GOT3 (cell line): ENCODE measurements at regions not wholly inside any gene's neighbourhood (a gene's known extent, or its start where the extent isn't known, plus 50 kb on each side); places are given as distances from the start of the nearest gene placed in this dataset.

Experiments used
- DNase-seq: peaks from one replicate; lab custom pipeline; 2025; ENCODE audit warnings: mixed read lengths; lab: John Stamatoyannopoulos, UW

GRCh38 chr2:121075006-121075551 lies 209.9 kb downstream of the TFCP2L1 start:
- DNase-seq: peak; percentile 68

- DNase-seq: no peak
Observed at GRCh38 chr2:121075641-121076497, 209.1 kb downstream of the TFCP2L1 start.

GRCh38 chr2:121076498-121076820 lies 208.5 kb downstream of the TFCP2L1 start:
- no peak for DNase-seq

DNA sequence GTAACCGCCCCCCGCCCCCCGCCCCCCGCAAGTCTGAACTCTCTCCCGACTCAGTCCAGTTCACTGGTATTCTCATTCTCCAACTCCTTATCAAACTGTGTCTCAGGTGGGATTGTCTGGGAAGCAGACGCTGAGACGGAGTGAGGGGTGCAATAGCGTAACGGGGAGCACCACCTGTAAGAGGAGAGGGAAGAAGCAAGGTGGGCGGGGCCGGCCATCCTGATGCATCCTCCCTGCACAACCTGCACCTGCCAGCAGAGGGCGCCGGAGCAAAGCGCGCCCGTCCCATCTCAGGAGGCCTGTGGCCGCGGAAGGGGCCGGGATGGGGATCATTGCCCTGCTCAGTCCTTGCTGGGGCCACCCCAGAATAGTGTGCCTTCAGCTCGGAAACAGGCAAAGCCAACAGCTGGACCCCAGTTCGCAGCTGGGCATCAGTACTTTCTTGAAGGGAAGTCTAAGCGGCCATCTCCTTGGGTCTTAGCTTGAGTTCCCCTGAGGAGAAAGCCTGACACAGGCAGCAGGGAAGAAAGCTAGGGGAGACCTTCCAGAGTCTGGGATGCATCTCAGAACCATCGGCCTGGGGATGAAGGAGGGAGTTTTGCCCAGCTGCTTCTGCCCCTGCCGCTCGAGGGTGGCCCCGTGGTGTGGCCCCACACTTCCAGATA lies 208.0 kb downstream of the TFCP2L1 start:
- DNase-seq: no peak

GRCh38 chr2:121078899-121079298 lies 206.1 kb downstream of the TFCP2L1 start:
- no peak for DNase-seq

- no peak for DNase-seq
Observed at GRCh38 chr2:121080013-121080772, 204.8 kb downstream of the TFCP2L1 start.

- no peak for DNase-seq
Observed at GRCh38 chr2:121081701-121082100, 203.3 kb downstream of the TFCP2L1 start.

GRCh38 chr2:121082191-121082590 lies 202.8 kb downstream of the TFCP2L1 start:
- DNase-seq: no peak

GRCh38 chr2:121084130-121084680 lies 200.8 kb downstream of the TFCP2L1 start:
- no peak for DNase-seq

- DNase-seq: no peak
Observed at GRCh38 chr2:121085801-121086200, 199.2 kb downstream of the TFCP2L1 start.

- DNase-seq: no peak
Observed at GRCh38 chr2:121086450-121086849, 198.6 kb downstream of the TFCP2L1 start.

- DNase-seq: no peak
Observed at GRCh38 chr2:121087117-121087516, 197.9 kb downstream of the TFCP2L1 start.

DNA sequence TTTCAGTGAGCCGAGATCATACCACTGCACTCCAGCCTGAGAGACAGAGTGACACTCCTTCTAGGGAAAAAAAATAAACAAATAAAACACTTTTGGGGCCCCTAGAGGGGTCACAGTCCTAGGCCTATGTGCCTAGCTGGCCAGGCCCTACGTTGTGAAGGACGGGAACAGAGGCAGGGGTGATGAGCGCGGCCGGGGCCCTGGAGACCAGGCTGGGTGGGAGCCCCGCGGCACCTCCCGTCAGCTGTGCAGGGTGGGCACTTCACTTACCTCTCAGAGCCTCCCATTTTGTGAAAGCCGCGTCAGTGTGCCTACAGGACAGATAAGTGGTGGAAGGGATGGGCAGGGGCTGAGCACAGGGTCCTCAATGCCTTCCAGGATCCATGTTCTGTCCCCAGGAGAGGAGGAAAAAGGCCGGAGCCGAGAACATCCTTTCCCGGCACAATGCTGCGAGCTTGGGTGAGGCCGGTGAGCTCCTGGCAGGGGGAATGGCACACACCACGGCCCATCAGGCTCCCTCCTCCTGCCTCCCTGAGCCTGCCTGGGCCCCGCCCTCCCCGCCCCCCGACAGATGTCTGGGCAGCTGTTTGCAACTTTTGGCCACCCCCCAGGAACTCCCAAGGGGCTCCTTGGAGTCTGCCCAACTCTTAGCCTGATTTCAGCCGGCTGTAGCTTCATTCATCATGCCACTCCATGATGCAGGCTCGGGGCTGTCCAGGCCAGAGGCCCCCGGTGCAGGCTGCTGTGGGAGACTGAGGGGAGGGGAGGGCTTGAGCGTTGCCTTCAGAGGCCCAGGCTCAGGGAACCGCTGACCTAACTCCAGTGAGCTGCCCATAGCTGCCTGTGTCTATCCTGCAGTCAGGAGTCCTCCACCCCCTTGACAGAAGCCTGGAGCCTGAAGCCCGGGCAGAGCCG lies 196.5 kb downstream of the TFCP2L1 start:
- no peak for DNase-seq

DNA sequence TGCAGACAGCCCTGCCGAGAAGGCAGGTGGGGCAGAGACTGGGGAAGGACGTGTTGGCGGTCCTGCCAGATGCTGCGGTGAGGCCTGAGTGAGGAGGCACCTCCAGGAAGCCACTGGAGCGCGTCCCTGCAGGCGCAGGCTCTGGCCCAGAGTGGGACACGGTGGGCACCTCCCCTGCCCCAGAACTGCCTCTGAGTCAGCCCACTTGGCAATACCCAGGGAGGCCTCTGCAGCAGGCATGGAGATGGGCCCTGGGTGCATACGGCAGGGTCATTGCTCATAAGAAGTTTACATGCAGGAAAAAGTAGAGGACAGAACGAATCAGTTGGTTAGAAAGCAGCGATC lies 195.9 kb downstream of the TFCP2L1 start:
- no peak for DNase-seq

- DNase-seq: no peak
Observed at GRCh38 chr2:121090088-121090715, 194.8 kb downstream of the TFCP2L1 start.

DNA sequence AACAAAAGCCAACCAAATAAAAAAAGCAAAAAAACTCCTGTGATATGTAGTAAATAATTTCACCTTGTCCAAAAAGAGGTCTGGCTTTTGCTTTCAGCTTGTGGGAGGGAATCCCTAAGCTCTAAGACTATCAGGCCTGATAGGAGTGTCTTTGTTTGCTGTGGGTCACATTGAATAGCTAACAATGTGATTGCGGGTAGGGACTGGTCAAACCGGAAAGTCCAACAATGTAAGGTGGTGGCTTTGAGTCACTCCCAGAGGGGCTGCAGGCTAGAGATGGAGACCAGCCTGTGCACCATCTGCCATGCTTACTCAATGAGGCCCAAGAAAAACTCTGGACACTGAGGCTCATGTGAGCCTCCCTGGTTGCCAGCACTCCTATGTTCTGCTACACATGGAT lies 192.9 kb downstream of the TFCP2L1 start:
- DNase-seq: no peak

- DNase-seq: no peak
Observed at GRCh38 chr2:121093692-121094091, 191.3 kb downstream of the TFCP2L1 start.

- no peak for DNase-seq
Observed at GRCh38 chr2:121094101-121094500, 190.9 kb downstream of the TFCP2L1 start.

GRCh38 chr2:121094845-121095244 lies 190.2 kb downstream of the TFCP2L1 start:
- no peak for DNase-seq

DNA sequence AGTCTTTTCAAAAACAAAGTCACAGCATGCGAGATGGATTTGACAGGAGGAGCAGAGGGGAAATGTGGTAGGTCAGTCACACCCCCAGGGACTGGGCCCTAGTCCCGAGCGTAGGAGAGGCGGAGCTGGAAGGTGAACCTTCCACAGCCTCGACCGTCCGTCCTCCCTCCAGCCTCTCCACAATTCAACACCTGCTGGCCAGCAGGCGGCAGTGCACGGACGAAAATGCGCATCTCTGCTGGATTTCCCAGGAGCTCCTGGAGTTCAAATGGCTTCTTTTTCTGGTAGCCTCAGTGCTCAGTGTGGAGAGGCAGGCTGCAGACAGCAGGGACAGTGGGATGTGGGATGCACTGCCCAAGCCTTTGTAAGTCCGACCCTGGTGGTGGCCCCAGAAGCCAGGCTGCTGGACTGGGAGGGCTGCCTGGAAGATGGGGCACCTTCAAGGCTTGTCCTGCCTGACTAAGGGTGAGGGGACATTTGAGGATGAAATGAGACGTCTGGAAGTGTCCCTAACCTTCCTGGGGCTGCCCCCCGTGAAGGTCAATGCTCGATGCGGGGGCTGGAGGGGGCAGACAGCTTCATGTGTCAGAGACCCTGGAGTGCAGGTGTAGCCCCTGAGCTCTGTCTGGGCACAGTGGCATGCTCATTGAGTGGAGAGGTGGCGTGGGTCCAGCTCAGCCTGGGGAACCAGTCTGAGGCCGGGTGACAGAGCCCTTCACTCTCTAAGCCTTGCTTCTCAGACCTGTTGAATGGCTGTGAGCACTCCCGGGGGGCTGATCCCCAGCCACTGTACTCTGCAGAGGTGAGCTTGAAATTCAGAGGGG lies 189.5 kb downstream of the TFCP2L1 start:
- peak; percentile 6 for DNase-seq
